H1 (cell line): ENCODE measurements at regions not wholly inside any gene's neighbourhood (a gene's known extent, or its start where the extent isn't known, plus 50 kb on each side); places are given as distances from the start of the nearest gene placed in this dataset.

Experiments used
- CTCF ChIA-PET: fragments of 300-600 bp; sonication (Branson Sonifier 250); formaldehyde crosslinking; loops from one replicate; lab custom pipeline; 2021; ENCODE audit not compliant: partially characterized antibody; lab: Charles Lee
- POLR2A ChIA-PET: fragments of 300-600 bp; sonication (Branson Sonifier 250); formaldehyde crosslinking; loops from one replicate; lab custom pipeline; 2021; ENCODE audit warnings: inconsistent platforms; ENCODE audit not compliant: partially characterized antibody; lab: Charles Lee
- DNase-seq, 2 experiments: peaks; one replicate each; pipeline versions ENCODE4 v3.0.0 to v3.0.0-alpha.2; 2010 to 2022; ENCODE audit warnings: low spot score in 2 of 2, low read depth in 1 of 2, mixed read lengths in 1 of 2
- FAIRE-seq: peaks from 2 replicates; lab custom pipeline; 2011; peaks lifted over from hg19 to GRCh38; lab: Jason Lieb, UNC
- H2AFZ ChIP-seq: 2 replicates; pipeline ENCODE4 v1.8.1; 2012; ENCODE audit warnings: low read length, inconsistent platforms
- H2AK5ac ChIP-seq: 2 replicates; pipeline ENCODE4 v1.6.1; 2013; ENCODE audit warnings: low read depth, low read length
- H2BK120ac ChIP-seq: replicated peaks from 2 replicates; pipeline ENCODE3; 2013; ENCODE audit warnings: low read depth, low read length, inconsistent platforms
- H2BK12ac ChIP-seq: 2 replicates; pipeline ENCODE4 v1.6.1; 2013; ENCODE audit warnings: low read depth, low read length
- H2BK15ac ChIP-seq: 2 replicates; pipeline ENCODE4 v1.6.1; 2013; ENCODE audit warnings: low read length
- H2BK20ac ChIP-seq: 2 replicates; pipeline ENCODE4 v1.6.1; 2013; ENCODE audit warnings: low read length
- H2BK5ac ChIP-seq: 2 replicates; pipeline ENCODE4 v1.6.1; 2013; ENCODE audit warnings: low read depth, low read length
- H3K14ac ChIP-seq: 2 replicates; pipeline ENCODE4 v1.6.1; 2013; ENCODE audit warnings: inconsistent platforms; ENCODE audit not compliant: insufficient read length
- H3K18ac ChIP-seq: 2 replicates; pipeline ENCODE4 v1.6.1; 2013; ENCODE audit warnings: low read length; ENCODE audit errors: extremely low read depth
- H3K23ac ChIP-seq: 2 replicates; pipeline ENCODE4 v1.6.1; 2013; ENCODE audit warnings: inconsistent platforms; ENCODE audit not compliant: insufficient read length
- H3K23me2 ChIP-seq: 2 replicates; pipeline ENCODE4 v1.6.1; 2013; ENCODE audit warnings: low read depth, low read length
- H3K27ac ChIP-seq: 2 replicates; pipeline ENCODE4 v1.6.1; 2011; ENCODE audit warnings: low read depth, low read length, inconsistent platforms
- H3K27me3 ChIP-seq, 4 experiments: replicated peaks in 1 of 4; 1 replicate in 1 of 4; 2 replicates in 3 of 4; pipeline versions ENCODE4 v1.6.1 to v1.8.1; 2011 to 2013; ENCODE audit warnings: low read length in 3 of 4, mild to moderate bottlenecking in 3 of 4, inconsistent platforms in 2 of 4, mixed read lengths in 2 of 4, moderate library complexity in 1 of 4; ENCODE audit not compliant: control insufficient read depth in 3 of 4, insufficient read depth in 3 of 4; ENCODE audit errors: extremely low read depth in 1 of 4
- H3K36me3 ChIP-seq, 4 experiments: 2 replicates each; pipeline versions ENCODE4 v1.6.1 to v1.8.1; 2011 to 2013; ENCODE audit warnings: mild to moderate bottlenecking in 4 of 4, low read length in 3 of 4, moderate library complexity in 2 of 4, control low read depth in 1 of 4, inconsistent platforms in 1 of 4; ENCODE audit not compliant: insufficient read depth in 4 of 4, control insufficient read depth in 2 of 4
- H3K4ac ChIP-seq: replicated peaks from 2 replicates; pipeline ENCODE3; 2013; ENCODE audit warnings: low read length, low read depth, mixed read lengths, inconsistent platforms; ENCODE audit not compliant: insufficient read length
- H3K4me1 ChIP-seq, 4 experiments: replicated peaks in 1 of 4; 1 replicate in 1 of 4; 2 replicates in 3 of 4; pipeline versions ENCODE4 v1.6.1 to v1.8.1; 2011 to 2013; ENCODE audit warnings: low read length in 3 of 4, inconsistent platforms in 2 of 4, mixed read lengths in 1 of 4; ENCODE audit not compliant: insufficient read depth in 4 of 4, control insufficient read depth in 3 of 4
- H3K4me2 ChIP-seq, 2 experiments: 2 replicates each; pipeline versions ENCODE4 v1.6.1 to v1.8.1; 2011 to 2013; ENCODE audit warnings: low read depth in 2 of 2, low read length in 2 of 2, control low read depth in 1 of 2, inconsistent platforms in 1 of 2, mild to moderate bottlenecking in 1 of 2; ENCODE audit not compliant: insufficient read depth in 1 of 2
- H3K4me3 ChIP-seq, 4 experiments: fragments of 200-600, 300-600 bp in 1 of 4; sonication (generic), shearing (Covaris generic), sonication (Bioruptor Twin) in 1 of 4; 2 replicates each; pipeline versions ENCODE4 v1.5.1 to v1.8.1; 2011 to 2016; ENCODE audit warnings: low read length in 4 of 4, low read depth in 3 of 4, control low read depth in 2 of 4, inconsistent platforms in 2 of 4, mild to moderate bottlenecking in 2 of 4, mixed read lengths in 1 of 4, moderate library complexity in 1 of 4; ENCODE audit not compliant: insufficient read depth in 2 of 4; ENCODE audit errors: extremely low read depth in 1 of 4
- H3K56ac ChIP-seq: replicated peaks from 2 replicates; pipeline ENCODE3; 2013; ENCODE audit warnings: low read depth, mild to moderate bottlenecking, mixed read lengths, low read length, inconsistent platforms; ENCODE audit not compliant: insufficient read length
- H3K79me1 ChIP-seq: 2 replicates; pipeline ENCODE4 v1.6.1; 2013; ENCODE audit warnings: low read depth, low read length, control low read depth
- H3K79me2 ChIP-seq, 2 experiments: 2 replicates each; pipeline versions ENCODE4 v1.6.1 to v1.8.1; 2012 to 2013; ENCODE audit warnings: low read length in 2 of 2, mild to moderate bottlenecking in 2 of 2, inconsistent platforms in 1 of 2; ENCODE audit not compliant: insufficient read depth in 2 of 2, control insufficient read depth in 1 of 2
- H3K9ac ChIP-seq, 4 experiments: replicated peaks in 1 of 4; 1 replicate in 1 of 4; 2 replicates in 3 of 4; pipeline versions ENCODE4 v1.6.1 to v1.8.1; 2011 to 2013; ENCODE audit warnings: low read depth in 3 of 4, low read length in 3 of 4, control low read depth in 2 of 4, mild to moderate bottlenecking in 2 of 4, moderate library complexity in 2 of 4, inconsistent platforms in 1 of 4; ENCODE audit errors: extremely low read depth in 1 of 4
- H3K9me3 ChIP-seq, 2 experiments: 2 replicates each; pipeline versions ENCODE4 v1.6.1 to v1.8.1; 2012 to 2013; ENCODE audit warnings: mild to moderate bottlenecking in 2 of 2, moderate library complexity in 2 of 2, control low read depth in 1 of 2, inconsistent platforms in 1 of 2, low read depth in 1 of 2, low read length in 1 of 2, mixed read lengths in 1 of 2; ENCODE audit not compliant: insufficient read depth in 2 of 2
- H4K20me1 ChIP-seq, 2 experiments: replicated peaks in 1 of 2; 2 replicates each; pipeline versions ENCODE3 to v1.8.1; 2011 to 2013; ENCODE audit warnings: inconsistent platforms in 2 of 2, low read length in 2 of 2, mild to moderate bottlenecking in 1 of 2; ENCODE audit not compliant: insufficient read depth in 2 of 2, control insufficient read depth in 1 of 2
- H4K5ac ChIP-seq: 2 replicates; pipeline ENCODE4 v1.6.1; 2013; ENCODE audit warnings: low read length, low read depth, mixed read lengths, inconsistent platforms; ENCODE audit not compliant: insufficient read length
- H4K8ac ChIP-seq: 2 replicates; pipeline ENCODE4 v1.8.0; 2013; ENCODE audit warnings: mild to moderate bottlenecking, moderate library complexity, low read length, inconsistent platforms; ENCODE audit not compliant: insufficient read depth; ENCODE audit errors: extremely low read depth
- H4K91ac ChIP-seq: replicated peaks from 2 replicates; pipeline ENCODE3; 2013; ENCODE audit warnings: low read length, mixed read lengths, inconsistent platforms; ENCODE audit not compliant: insufficient read length
- ASH2L ChIP-seq: fragments of 200-600, 300-600 bp; sonication (generic); IDR thresholded peaks from one replicate; pipeline ENCODE4 v1.7.1; 2017; ENCODE audit warnings: low read length
- CBX8 ChIP-seq: fragments of 300-800, 300-1000 bp; sonication (generic); IDR thresholded peaks from 2 replicates; pipeline ENCODE4 v1.7.1; 2016; ENCODE audit warnings: low read depth, low read length, borderline replicate concordance
- CREB1 ChIP-seq: IDR thresholded peaks from 2 replicates; pipeline ENCODE4 v1.6.1; 2012; ENCODE audit warnings: inconsistent platforms
- CTBP2 ChIP-seq: IDR thresholded peaks from 2 replicates; pipeline ENCODE4 v1.7.0; 2011; ENCODE audit warnings: borderline replicate concordance, mild to moderate bottlenecking, moderate library complexity, mixed read lengths, low read length; ENCODE audit not compliant: insufficient read depth, insufficient read length
- CTCF ChIP-seq, 3 experiments: IDR thresholded peaks; 1 replicate in 2 of 3; 2 replicates in 1 of 3; pipeline versions ENCODE4 v1.5.1 to v1.6.1; 2011; ENCODE audit warnings: low read length in 3 of 3, mild to moderate bottlenecking in 3 of 3, inconsistent platforms in 2 of 3, low read depth in 1 of 3, moderate library complexity in 1 of 3; ENCODE audit not compliant: insufficient read depth in 1 of 3; ENCODE audit errors: control extremely low read depth in 1 of 3
- NANOG ChIP-seq: IDR thresholded peaks from 2 replicates; pipeline ENCODE4 v1.6.1; 2011; ENCODE audit warnings: low read length, low read depth, mild to moderate bottlenecking, inconsistent platforms; ENCODE audit not compliant: insufficient read depth, poor library complexity, severe bottlenecking
- NRF1 ChIP-seq: IDR thresholded peaks from 2 replicates; pipeline ENCODE4 v1.6.1; 2011; ENCODE audit warnings: mild to moderate bottlenecking, low read depth, low read length, improper control_type of control experiment
- RBBP5 ChIP-seq: IDR thresholded peaks from 2 replicates; pipeline ENCODE4 v1.7.1; 2012; ENCODE audit warnings: low read depth, mild to moderate bottlenecking, inconsistent platforms, low read length, moderate library complexity, borderline replicate concordance
- RXRA ChIP-seq: IDR thresholded peaks from 2 replicates; pipeline ENCODE4 v1.6.1; 2011; ENCODE audit warnings: low read depth, mild to moderate bottlenecking, low read length, moderate library complexity; ENCODE audit not compliant: insufficient read depth
- WGBS, 2 experiments: shearing (Covaris generic) in 1 of 2; methylation state at CpG; one replicate each; pipeline versions ENCODE4 v1.1.6 to v1.1.7; 2013 to 2015; ENCODE audit warnings: low lambda C conversion rate in 2 of 2, mixed read lengths in 2 of 2, inconsistent platforms in 1 of 2, low coverage in 1 of 2, missing lambda C conversion rate in 1 of 2; ENCODE audit not compliant: insufficient replicate concordance in 2 of 2, insufficient coverage in 1 of 2, insufficient read length in 1 of 2; ENCODE audit errors: extremely low coverage in 1 of 2, missing lambda C conversion rate in 1 of 2; 5-methylcytosine and 5-hydroxymethylcytosine counted together
- TF ChIP-seq, protein P1 (sequence below): IDR thresholded peaks from 2 replicates; pipeline ENCODE4 v1.6.1; 2012; ENCODE audit warnings: low read length, inconsistent platforms

- Histone ChIP-seq H2BK5ac (no peak overlapping the region), H3K23ac (no peak overlapping the region), H3K4me3 (no peak overlapping the region), H3K4me1 (no peaks in the 10 kb centered on the region), H3K23me2 (no peaks in the 10 kb centered on the region), H2AFZ (no peak overlapping the region), H4K8ac (no peak overlapping the region), H3K27ac (no peak overlapping the region), H3K36me3 (no peaks in the 10 kb centered on the region), H3K56ac (no peak overlapping the region), H2AK5ac (no peak overlapping the region), H3K9ac (no peak overlapping the region), H3K79me2 (no peaks in the 10 kb centered on the region), H3K9me3 (no peaks in the 10 kb centered on the region), H3K4ac (no peak overlapping the region), H3K14ac (no peak overlapping the region), H3K18ac (no peak overlapping the region), H2BK12ac (no peak overlapping the region), H2BK120ac (no peak overlapping the region), H3K27me3 (0 out of 7 replicates have a peak, but pooled peaks cover 0 to 2% (median 0%) of the 10 kb centered on the region in 4 experiments), H2BK15ac (no peak overlapping the region), H4K5ac (no peak overlapping the region), H3K4me2 (no peak overlapping the region), H4K91ac (no peak overlapping the region), H4K20me1 (no peaks in the 10 kb centered on the region), H2BK20ac (no peak overlapping the region), H3K79me1 (no peaks in the 10 kb centered on the region)
- CTCF ChIA-PET, result interaction anchor here (0.6 to 1.0 kb wide), 2 partner anchors 48 to 402 kb away, joined by 3 read pairs; no protein-coding TSS in a partner anchor
- POLR2A ChIA-PET, result no interaction called here
- WGBS, 2 experiments, result 96% methylated on average over 8 of the region's 8 CpGs; no CpG with 5 or more reads in 1 of the 2 experiments
- no peak for FAIRE-seq
- DNase-seq, result no peak
- TF ChIP-seq ASH2L, result no peak
- TF ChIP-seq, protein P1, sequence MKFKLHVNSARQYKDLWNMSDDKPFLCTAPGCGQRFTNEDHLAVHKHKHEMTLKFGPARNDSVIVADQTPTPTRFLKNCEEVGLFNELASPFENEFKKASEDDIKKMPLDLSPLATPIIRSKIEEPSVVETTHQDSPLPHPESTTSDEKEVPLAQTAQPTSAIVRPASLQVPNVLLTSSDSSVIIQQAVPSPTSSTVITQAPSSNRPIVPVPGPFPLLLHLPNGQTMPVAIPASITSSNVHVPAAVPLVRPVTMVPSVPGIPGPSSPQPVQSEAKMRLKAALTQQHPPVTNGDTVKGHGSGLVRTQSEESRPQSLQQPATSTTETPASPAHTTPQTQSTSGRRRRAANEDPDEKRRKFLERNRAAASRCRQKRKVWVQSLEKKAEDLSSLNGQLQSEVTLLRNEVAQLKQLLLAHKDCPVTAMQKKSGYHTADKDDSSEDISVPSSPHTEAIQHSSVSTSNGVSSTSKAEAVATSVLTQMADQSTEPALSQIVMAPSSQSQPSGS, result no peak
- no peak for TF ChIP-seq CTBP2
- no peak for TF ChIP-seq NANOG
- TF ChIP-seq CTCF (IDR thresholded peaks at IDR 0.05; ENCODE audit: control extremely low read depth in 1 of 3, insufficient read depth in 1 of 3, low read depth in 1 of 3, low read length in 3 of 3), result no peak
- no peak for TF ChIP-seq RXRA
- no peak for TF ChIP-seq NRF1
- no peak for TF ChIP-seq RBBP5
- no peak for TF ChIP-seq CREB1
- TF ChIP-seq CBX8, result no peak
These were observed 143.9 kb downstream of the PXDC1 start for GRCh38 chr6:3607599-3607998.
